Smooth muscle cell (in vitro differentiated cells): ENCODE measurements at regions not wholly inside any gene's neighbourhood (a gene's known extent, or its start where the extent isn't known, plus 50 kb on each side); places are given as distances from the start of the nearest gene placed in this dataset.

Experiments
- DNase-seq: peaks from one replicate; lab custom pipeline; 2025; ENCODE audit not compliant: unreplicated experiment; lab: John Stamatoyannopoulos, UW
- H2AFZ ChIP-seq: fragments of 200-600 bp; sonication (generic); 2 replicates; pipeline ENCODE4 v1.6.0; 2016; ENCODE audit warnings: antibody characterized with exemption, low read depth, mild to moderate bottlenecking
- H3F3A ChIP-seq: fragments of 200-600 bp; sonication (generic); 2 replicates; pipeline ENCODE4 v1.6.0; 2017; ENCODE audit warnings: antibody characterized with exemption, low read depth
- H3K27ac ChIP-seq: fragments of 200-600 bp; sonication (generic); 2 replicates; pipeline ENCODE4 v1.5.1; 2016; ENCODE audit warnings: low read depth, mild to moderate bottlenecking
- H3K27me3 ChIP-seq: fragments of 200-600 bp; sonication (generic); 2 replicates; pipeline ENCODE4 v1.6.1; 2016; ENCODE audit warnings: low read depth, mild to moderate bottlenecking
- H3K36me3 ChIP-seq: fragments of 200-600 bp; sonication (generic); 2 replicates; pipeline ENCODE4 v1.5.1; 2016; ENCODE audit warnings: low read depth
- H3K4me1 ChIP-seq: fragments of 200-600 bp; sonication (generic); 2 replicates; pipeline ENCODE4 v1.5.1; 2016; ENCODE audit warnings: low read depth
- H3K4me2 ChIP-seq: fragments of 200-600 bp; sonication (generic); 2 replicates; pipeline ENCODE4 v1.6.0; 2016; ENCODE audit warnings: mild to moderate bottlenecking
- H3K4me3 ChIP-seq: fragments of 200-600 bp; sonication (generic); 2 replicates; pipeline ENCODE4 v1.5.1; 2016; ENCODE audit warnings: mild to moderate bottlenecking
- H3K79me2 ChIP-seq: fragments of 200-600 bp; sonication (generic); 2 replicates; pipeline ENCODE4 v1.6.0; 2016; ENCODE audit warnings: low read depth, mild to moderate bottlenecking
- H3K9ac ChIP-seq: fragments of 200-600 bp; sonication (generic); 2 replicates; pipeline ENCODE4 v1.6.0; 2016; ENCODE audit warnings: low read depth
- H3K9me3 ChIP-seq: fragments of 200-600 bp; sonication (generic); replicated peaks from 2 replicates; pipeline ENCODE4 v1.5.1; 2016; ENCODE audit warnings: low read depth
- H4K20me1 ChIP-seq: fragments of 200-600 bp; sonication (generic); 2 replicates; pipeline ENCODE4 v1.6.0; 2016; ENCODE audit warnings: low read depth
- CTCF ChIP-seq: fragments of 200-600 bp; sonication (generic); IDR thresholded peaks from 2 replicates; pipeline ENCODE4 v1.5.1; 2017; ENCODE audit warnings: borderline replicate concordance, mild to moderate bottlenecking, antibody characterized with exemption; ENCODE audit not compliant: insufficient read depth, poor library complexity, severe bottlenecking
- WGBS: methylation state at CpG from one replicate; pipeline ENCODE4 v1.1.7; 2016; ENCODE audit warnings: low lambda C conversion rate; 5-methylcytosine and 5-hydroxymethylcytosine counted together

DNA sequence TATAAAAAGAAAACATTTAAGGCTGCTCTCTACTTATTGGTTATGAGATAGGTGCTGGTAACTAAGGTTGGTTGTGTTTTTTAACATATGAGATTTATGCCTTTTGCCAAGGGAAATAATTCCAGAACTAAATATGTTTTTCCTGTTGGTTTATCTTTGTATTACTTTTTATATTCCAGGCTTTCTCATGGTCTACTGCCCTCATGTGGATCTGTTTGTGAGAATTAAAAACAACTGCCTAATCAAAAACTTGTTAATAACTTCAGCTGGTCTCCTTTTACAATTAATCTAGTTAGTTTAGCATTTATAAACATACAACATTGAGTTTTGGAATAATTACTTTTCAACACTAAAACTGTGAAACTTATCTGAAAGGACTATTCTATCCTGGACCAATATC is 1208.3 kb downstream of the ADGRL3 start:
- no peak overlapping the region for H3K4me3 ChIP-seq

GRCh38 chr4:62407534-62407933 is 1207.4 kb downstream of the ADGRL3 start:
- H3K9ac ChIP-seq, result no peak overlapping the region
- WGBS, result 88% methylated on average over 1 of the region's 1 CpG
- TF ChIP-seq CTCF, result no peak
- H3K27ac ChIP-seq, result no peak overlapping the region
- no peaks in the 10 kb centered on the region for H3K27me3 ChIP-seq
- H3F3A ChIP-seq, result no peaks in the 10 kb centered on the region
- H3K9me3 ChIP-seq, result no peaks in the 10 kb centered on the region
- H2AFZ ChIP-seq, result no peak overlapping the region
- H3K36me3 ChIP-seq, result no peaks in the 10 kb centered on the region
- H3K79me2 ChIP-seq, result no peaks in the 10 kb centered on the region
- H4K20me1 ChIP-seq, result no peaks in the 10 kb centered on the region
- no peak overlapping the region for H3K4me2 ChIP-seq
- H3K4me1 ChIP-seq, result no peaks in the 10 kb centered on the region
- no peak overlapping the region for H3K4me3 ChIP-seq
- DNase-seq, result no peak

More for the DNA sequence above, 1208.3 kb downstream of the ADGRL3 start:
- Histone ChIP-seq H3K9me3 (no peaks in the 10 kb centered on the region), H4K20me1 (no peaks in the 10 kb centered on the region), H3K79me2 (no peaks in the 10 kb centered on the region), H3F3A (no peaks in the 10 kb centered on the region), H3K27me3 (no peaks in the 10 kb centered on the region), H3K36me3 (no peaks in the 10 kb centered on the region), H3K4me2 (no peak overlapping the region), H3K4me1 (no peaks in the 10 kb centered on the region), H2AFZ (no peak overlapping the region), H3K9ac (no peak overlapping the region), H3K27ac (no peak overlapping the region)
- no peak for DNase-seq
- peak; percentile 39 for TF ChIP-seq CTCF

- Histone ChIP-seq H3F3A (no peaks in the 10 kb centered on the region), H3K27ac (no peak overlapping the region), H3K79me2 (no peaks in the 10 kb centered on the region), H3K36me3 (no peaks in the 10 kb centered on the region), H3K9me3 (no peaks in the 10 kb centered on the region), H3K4me2 (no peak overlapping the region), H3K9ac (no peak overlapping the region), H4K20me1 (no peaks in the 10 kb centered on the region), H3K27me3 (no peaks in the 10 kb centered on the region), H3K4me1 (no peaks in the 10 kb centered on the region), H2AFZ (no peak overlapping the region), H3K4me3 (no peak overlapping the region)
- no peak for TF ChIP-seq CTCF
- DNase-seq, result no peak
These were observed 1202.1 kb downstream of the ADGRL3 start for GRCh38 chr4:62402088-62402806.

- DNase-seq, result no peak
These were observed 1199.1 kb downstream of the ADGRL3 start for GRCh38 chr4:62399242-62399641.

More at GRCh38 chr4:62399242-62399641, 1199.1 kb downstream of the ADGRL3 start:
- Histone ChIP-seq H3F3A (no peaks in the 10 kb centered on the region), H3K4me3 (no peak overlapping the region), H3K27me3 (no peaks in the 10 kb centered on the region), H3K9ac (no peak overlapping the region), H2AFZ (peak overlapping the region; percentile 41), H3K4me2 (no peak overlapping the region), H3K79me2 (no peaks in the 10 kb centered on the region), H3K4me1 (no peaks in the 10 kb centered on the region), H3K9me3 (no peaks in the 10 kb centered on the region), H3K27ac (no peak overlapping the region), H3K36me3 (no peaks in the 10 kb centered on the region), H4K20me1 (no peaks in the 10 kb centered on the region)
- TF ChIP-seq CTCF, result no peak
- 71% methylated on average over 4 of the region's 4 CpGs for WGBS
